AG04449 (cell line): ENCODE measurements at regions not wholly inside any gene's neighbourhood (a gene's known extent, or its start where the extent isn't known, plus 50 kb on each side); places are given as distances from the start of the nearest gene placed in this dataset.
A peak's percentile ranks its signal among the peaks of the same experiment; 100 is the strongest.

Source experiments
- CTCF ChIA-PET: fragments of 350-600 bp; formaldehyde crosslinking; extraction: SDS; loops from one replicate; lab custom pipeline; 2021; ENCODE audit warnings: antibody characterized with exemption; lab: Yijun Ruan, JAX
- POLR2A ChIA-PET: fragments of 400-600, 350-600 bp; formaldehyde crosslinking; extraction: SDS; loops from one replicate; lab custom pipeline; 2020; ENCODE audit warnings: antibody characterized with exemption, inconsistent platforms; lab: Yijun Ruan, JAX
- DNase-seq: peaks from one replicate; pipeline ENCODE4 v3.0.0-alpha.2; 2010; ENCODE audit warnings: low read depth, low spot score
- H3K4me3 ChIP-seq: 2 replicates; pipeline ENCODE4 v1.5.1; 2011; ENCODE audit warnings: low read depth, mild to moderate bottlenecking, control low read depth, low read length
- TF ChIP-seq, protein P1 (sequence below): IDR thresholded peaks from one replicate; pipeline ENCODE4 v1.5.1; 2011; ENCODE audit warnings: mild to moderate bottlenecking, moderate library complexity, low read length, control low read depth, inconsistent platforms; ENCODE audit not compliant: insufficient read depth; ENCODE audit errors: missing control alignments

DNA sequence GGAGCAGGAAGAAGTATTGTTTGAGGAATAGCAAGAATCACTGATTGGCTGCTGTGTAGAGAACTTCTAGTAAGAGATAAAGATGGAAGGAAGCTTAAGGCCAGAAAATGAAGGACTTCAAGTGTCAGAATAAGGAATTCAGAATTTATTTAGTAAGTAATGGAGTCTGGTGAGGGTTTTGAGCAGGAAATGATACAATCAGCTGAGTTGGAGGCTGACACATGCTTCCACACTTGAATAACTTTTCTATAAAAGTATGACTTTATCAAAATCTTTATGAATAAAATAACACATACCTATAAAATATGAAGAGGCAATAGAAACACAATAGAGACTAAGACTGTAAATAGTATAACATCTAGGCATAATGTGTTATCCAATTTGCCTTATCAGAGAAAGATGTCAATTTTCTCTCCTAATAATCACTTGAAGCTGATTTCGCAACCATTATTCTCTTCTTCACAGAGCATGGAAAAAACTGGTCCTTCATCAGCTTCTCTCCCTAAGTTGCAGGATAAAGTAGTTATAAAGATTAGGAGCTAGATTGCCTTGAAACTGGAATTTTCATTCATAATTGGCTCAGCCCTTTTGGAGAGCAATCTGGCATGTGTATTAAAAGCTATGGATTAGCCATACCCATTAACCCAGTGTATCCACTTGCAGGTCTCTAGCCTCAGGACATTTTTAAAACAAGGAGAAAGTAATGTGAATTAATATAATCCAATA, 143.4 kb downstream of the ZNF608 start:
- H3K4me3 ChIP-seq: no peak overlapping the region
- TF ChIP-seq, protein P1, sequence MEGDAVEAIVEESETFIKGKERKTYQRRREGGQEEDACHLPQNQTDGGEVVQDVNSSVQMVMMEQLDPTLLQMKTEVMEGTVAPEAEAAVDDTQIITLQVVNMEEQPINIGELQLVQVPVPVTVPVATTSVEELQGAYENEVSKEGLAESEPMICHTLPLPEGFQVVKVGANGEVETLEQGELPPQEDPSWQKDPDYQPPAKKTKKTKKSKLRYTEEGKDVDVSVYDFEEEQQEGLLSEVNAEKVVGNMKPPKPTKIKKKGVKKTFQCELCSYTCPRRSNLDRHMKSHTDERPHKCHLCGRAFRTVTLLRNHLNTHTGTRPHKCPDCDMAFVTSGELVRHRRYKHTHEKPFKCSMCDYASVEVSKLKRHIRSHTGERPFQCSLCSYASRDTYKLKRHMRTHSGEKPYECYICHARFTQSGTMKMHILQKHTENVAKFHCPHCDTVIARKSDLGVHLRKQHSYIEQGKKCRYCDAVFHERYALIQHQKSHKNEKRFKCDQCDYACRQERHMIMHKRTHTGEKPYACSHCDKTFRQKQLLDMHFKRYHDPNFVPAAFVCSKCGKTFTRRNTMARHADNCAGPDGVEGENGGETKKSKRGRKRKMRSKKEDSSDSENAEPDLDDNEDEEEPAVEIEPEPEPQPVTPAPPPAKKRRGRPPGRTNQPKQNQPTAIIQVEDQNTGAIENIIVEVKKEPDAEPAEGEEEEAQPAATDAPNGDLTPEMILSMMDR: no peak
- POLR2A ChIA-PET: no interaction called here
- DNase-seq: no peak
- CTCF ChIA-PET: interaction anchor here (1.0 kb wide), 1 partner anchor 9 kb away, joined by 3 read pairs; no protein-coding TSS in a partner anchor

DNA sequence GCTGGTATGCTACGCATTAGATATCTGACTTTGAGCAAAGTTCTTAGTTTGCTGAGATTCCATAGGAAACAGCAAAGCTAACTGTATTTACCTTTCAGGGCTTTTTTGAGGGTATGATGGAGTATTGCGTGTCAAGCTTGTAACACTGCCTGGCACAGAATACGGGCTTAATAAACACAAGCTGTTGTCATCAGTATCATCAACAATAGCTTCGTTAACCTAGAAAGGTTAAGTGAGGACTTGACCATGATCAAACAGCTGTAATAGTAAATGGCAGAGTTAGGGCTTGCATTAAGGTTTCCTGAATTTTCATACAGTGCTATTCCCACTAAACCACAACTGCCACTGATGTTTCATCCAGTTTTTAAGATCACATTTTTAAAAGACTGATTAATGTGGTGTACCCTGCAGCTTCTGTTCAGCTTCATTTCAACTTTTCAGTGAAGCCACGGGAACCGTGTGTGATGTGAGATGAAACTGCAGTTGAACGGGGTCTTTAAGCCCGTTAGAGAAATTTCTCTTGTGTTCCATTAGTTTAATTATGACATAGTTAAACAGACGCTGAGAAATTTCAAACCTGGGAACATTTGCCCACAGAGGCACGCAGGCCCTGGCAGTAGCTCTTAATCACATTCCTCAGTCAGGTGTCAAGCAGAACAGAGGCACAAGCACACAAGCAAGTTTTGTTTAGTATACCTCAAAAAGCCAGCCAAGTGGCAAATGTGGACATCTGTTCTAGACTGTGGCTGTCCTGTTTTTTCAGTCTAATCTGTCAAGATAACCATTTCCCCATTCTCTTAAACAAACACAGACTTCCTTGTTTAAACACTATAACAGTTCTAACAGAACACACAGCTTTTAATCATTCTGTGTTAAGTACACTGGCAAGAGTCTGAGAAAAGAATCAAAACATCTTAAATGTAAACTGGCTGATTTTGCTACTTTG, 147.1 kb downstream of the ZNF608 start:
- no peak overlapping the region for H3K4me3 ChIP-seq
- TF ChIP-seq, protein P1: no peak

DNA sequence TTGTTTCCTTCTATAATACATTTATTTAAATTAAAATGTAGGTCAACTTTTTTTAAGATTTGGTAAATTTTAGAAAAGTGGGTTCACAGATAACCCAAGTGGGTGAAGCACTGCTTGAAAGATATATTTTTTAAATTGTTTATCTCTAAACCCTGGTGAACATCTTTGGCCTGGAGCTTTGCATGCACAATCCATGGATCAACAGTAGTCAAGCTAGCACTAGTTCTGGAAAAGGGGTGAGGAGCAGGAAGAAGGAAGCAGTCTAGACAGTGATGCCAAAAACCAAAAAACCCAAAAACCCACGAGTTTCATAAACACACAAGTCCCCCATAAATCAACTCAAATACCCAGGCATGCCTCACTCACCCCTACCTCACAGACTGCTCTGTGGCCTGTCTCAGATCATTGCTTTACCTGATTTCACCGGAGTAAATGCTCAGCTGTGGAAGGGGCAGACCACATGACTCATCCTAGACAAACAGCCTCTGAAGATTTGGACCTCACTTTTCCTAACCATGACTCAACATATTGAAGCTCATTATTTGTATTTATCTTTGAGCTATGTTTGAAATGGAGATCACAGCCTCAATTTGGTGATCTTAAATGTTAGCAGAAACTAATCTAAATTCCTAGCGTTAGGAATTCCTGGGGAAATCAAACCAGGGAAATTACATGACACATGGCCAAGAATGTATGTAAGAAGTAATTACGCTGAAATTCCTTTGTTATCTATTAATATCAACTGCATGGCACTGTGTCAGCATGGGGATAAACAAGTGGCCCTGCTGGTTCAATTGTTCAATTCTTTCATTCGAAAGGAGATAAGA, 149.6 kb downstream of the ZNF608 start:
- H3K4me3 ChIP-seq: no peak overlapping the region
- ChIA-PET CTCF (interaction anchor here (1.0 kb wide), 1 partner anchor 271 kb away, joined by 3 read pairs; no protein-coding TSS in a partner anchor), POLR2A (interaction anchor here (0.8 kb wide), 1 partner anchor 13 kb away, joined by 3 read pairs; no protein-coding TSS in a partner anchor)
- TF ChIP-seq, protein P1: no peak
- peak; percentile 87 for DNase-seq

More for the DNA sequence above, 147.1 kb downstream of the ZNF608 start:
- POLR2A ChIA-PET: no interaction called here
- no peak for DNase-seq
- CTCF ChIA-PET: interaction anchor here (2.6 kb wide), 1 partner anchor 8 kb away, joined by 6 read pairs; no protein-coding TSS in a partner anchor

DNA sequence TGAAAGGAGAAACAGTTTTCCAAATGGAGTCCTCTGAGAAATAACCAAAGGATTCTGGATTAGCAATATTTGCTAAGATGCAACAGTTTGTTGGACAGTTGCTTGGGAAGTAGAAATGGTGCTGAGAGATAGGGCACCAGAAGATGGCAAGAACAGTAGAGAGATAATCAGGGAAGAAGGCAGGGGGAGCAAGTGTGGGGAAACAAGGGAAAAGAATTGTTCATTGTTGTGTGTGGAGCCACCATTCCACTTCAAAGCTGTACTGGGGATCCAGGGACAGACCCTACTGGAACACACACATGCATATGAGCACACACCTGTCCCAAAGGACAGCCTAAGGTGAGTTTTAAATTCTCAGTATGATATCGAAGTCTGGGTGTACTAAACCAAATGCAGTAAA, 152.5 kb downstream of the ZNF608 start:
- ChIA-PET CTCF (interaction anchor here (1.7 kb wide), 1 partner anchor 9 kb away, joined by 3 read pairs; no protein-coding TSS in a partner anchor), POLR2A (no interaction called here)
- no peak for DNase-seq
- TF ChIP-seq, protein P1: no peak
- H3K4me3 ChIP-seq: no peak overlapping the region

DNA sequence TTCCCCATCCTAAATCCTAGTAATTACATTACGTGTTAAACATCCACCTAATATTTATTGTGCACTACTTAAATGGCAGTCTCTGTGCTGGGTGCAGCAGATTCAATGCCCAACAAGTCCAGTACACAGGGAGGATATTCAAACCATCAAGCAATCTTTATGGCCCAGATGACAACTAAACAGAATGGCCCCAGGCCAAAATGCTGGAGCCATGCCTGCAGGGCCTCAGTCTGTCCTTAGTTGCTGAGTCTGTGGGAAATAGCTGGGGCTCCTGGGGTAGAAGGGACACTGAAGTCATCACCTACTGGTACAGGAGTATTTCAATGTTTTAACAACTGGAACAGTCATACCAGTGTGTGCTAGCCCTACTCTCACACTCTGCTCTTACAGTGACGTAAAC, 153.5 kb downstream of the ZNF608 start:
- no peak overlapping the region for H3K4me3 ChIP-seq
- TF ChIP-seq, protein P1: no peak
- POLR2A ChIA-PET: no interaction called here
- DNase-seq: no peak
- CTCF ChIA-PET: interaction anchor here (1.2 kb wide), 1 partner anchor 9 kb away, joined by 3 read pairs; no protein-coding TSS in a partner anchor
